BJ (cell line): ENCODE measurements at regions not wholly inside any gene's neighbourhood (a gene's known extent, or its start where the extent isn't known, plus 50 kb on each side); places are given as distances from the start of the nearest gene placed in this dataset.

Experiments used
- CTCF ChIA-PET: fragments of 350-600 bp; formaldehyde crosslinking; extraction: SDS; loops from one replicate; lab custom pipeline; 2021; ENCODE audit warnings: antibody characterized with exemption, inconsistent platforms; lab: Yijun Ruan, JAX
- POLR2A ChIA-PET: fragments of 300-600 bp; sonication (Branson Sonifier 250); formaldehyde crosslinking; extraction: SDS; loops from one replicate; lab custom pipeline; 2021; ENCODE audit warnings: antibody characterized with exemption; lab: Charles Lee
- DNase-seq: peaks from one replicate; pipeline ENCODE4 v3.0.0-alpha.2; 2011; ENCODE audit warnings: low read depth
- H3K27me3 ChIP-seq: 2 replicates; pipeline ENCODE4 v1.6.0; 2011; ENCODE audit warnings: low read length; ENCODE audit not compliant: control insufficient read depth, insufficient read depth
- H3K36me3 ChIP-seq: 2 replicates; pipeline ENCODE4 v1.5.1; 2011; ENCODE audit warnings: low read length; ENCODE audit not compliant: control insufficient read depth, insufficient read depth
- H3K4me3 ChIP-seq: 2 replicates; pipeline ENCODE4 v1.5.1; 2011; ENCODE audit warnings: low read depth, mild to moderate bottlenecking, control low read depth, low read length
- TF ChIP-seq, protein P1 (sequence below): IDR thresholded peaks from 2 replicates; pipeline ENCODE4 v1.5.1; 2011; ENCODE audit warnings: low read depth, mild to moderate bottlenecking, control low read depth, inconsistent platforms, low read length, moderate library complexity; ENCODE audit not compliant: insufficient read depth

DNA sequence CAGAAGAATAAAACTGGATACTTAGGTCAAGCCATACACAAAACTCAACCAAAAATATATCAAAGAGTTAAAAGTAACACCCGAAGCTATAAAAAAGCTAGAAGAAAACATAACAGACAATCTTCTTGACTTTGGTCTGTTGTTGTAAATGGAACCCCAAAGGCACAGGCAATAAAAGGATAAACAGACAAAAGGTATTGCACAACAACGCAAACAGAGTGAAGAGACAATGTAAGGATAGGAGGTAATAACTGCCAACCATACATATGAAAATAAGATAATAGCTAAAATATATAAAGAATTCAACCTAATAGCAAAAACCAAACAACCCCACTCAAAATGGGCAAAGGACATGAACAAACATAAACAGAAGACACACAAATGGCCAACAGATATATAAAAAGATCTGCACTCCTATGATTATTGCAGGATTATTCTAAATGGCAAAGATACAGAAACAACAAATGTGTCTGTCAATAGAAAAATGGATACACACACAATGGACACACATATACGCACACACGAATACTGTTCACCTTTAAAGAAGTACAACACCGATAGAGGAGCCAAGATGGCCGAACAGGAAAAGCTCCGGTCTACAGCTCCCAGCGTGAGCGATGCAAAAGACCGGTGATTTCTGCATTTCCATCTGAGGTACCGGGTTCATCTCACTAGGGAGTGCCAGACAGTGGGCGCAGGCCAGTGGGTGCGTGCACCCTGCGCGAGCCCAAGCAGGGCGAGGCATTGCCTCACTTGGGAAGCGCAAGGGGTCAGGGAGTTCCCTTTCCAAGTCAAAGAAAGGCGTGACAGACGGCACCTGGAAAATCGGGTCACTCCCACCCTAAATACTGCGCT is 1137.1 kb downstream of the FSCB start:
- Histone ChIP-seq H3K27me3 (no peaks in the 10 kb centered on the region), H3K36me3 (no peaks in the 10 kb centered on the region), H3K4me3 (no peak overlapping the region)
- TF ChIP-seq, protein P1, sequence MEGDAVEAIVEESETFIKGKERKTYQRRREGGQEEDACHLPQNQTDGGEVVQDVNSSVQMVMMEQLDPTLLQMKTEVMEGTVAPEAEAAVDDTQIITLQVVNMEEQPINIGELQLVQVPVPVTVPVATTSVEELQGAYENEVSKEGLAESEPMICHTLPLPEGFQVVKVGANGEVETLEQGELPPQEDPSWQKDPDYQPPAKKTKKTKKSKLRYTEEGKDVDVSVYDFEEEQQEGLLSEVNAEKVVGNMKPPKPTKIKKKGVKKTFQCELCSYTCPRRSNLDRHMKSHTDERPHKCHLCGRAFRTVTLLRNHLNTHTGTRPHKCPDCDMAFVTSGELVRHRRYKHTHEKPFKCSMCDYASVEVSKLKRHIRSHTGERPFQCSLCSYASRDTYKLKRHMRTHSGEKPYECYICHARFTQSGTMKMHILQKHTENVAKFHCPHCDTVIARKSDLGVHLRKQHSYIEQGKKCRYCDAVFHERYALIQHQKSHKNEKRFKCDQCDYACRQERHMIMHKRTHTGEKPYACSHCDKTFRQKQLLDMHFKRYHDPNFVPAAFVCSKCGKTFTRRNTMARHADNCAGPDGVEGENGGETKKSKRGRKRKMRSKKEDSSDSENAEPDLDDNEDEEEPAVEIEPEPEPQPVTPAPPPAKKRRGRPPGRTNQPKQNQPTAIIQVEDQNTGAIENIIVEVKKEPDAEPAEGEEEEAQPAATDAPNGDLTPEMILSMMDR: no peak
- ChIA-PET POLR2A (no interaction called here), CTCF (no interaction called here)
- no peak for DNase-seq

DNA sequence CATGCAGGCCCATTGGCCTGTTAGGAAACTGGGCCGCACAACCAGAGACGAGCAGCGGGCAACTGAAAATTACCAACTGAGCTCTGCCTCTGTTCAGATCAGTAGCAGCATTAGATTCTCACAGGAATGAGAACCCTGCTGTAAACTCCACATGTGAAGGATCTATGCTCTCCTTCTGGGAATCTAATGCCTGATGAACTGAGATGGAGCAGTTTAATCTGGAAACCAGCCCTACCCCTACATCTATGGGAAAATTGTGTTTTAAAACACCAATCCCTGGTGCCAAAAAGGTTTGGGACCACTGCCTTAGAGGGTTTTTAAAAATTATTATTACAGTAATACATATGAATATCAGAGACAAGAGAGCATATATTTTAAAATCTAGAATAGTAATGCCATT is 1144.5 kb downstream of the FSCB start:
- DNase-seq: no peak
- ChIA-PET POLR2A (no interaction called here), CTCF (no interaction called here)
- H3K4me3 ChIP-seq: no peak overlapping the region
- TF ChIP-seq, protein P1: no peak
- H3K27me3 ChIP-seq: no peaks in the 10 kb centered on the region
- no peaks in the 10 kb centered on the region for H3K36me3 ChIP-seq

DNA sequence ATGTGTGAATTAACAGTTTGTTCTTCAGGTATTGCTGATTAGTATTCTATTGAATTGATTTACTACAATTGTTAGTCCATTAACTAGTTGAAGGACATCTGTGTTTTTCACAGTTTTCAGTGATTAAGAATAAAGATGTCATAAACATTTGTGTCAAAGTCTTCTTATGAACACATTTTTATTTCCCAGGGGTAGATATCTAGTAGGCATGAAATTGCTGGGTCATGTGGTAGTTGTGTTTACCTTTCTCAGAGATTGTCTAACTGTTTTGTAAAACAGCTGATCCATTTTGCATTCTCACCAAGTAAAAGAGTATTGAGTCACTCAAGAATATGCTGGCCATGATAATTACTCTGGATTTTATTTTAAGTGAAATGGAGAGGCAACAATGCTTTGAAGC is 1145.3 kb downstream of the FSCB start:
- ChIA-PET CTCF (no interaction called here), POLR2A (no interaction called here)
- no peaks in the 10 kb centered on the region for H3K27me3 ChIP-seq
- no peak for DNase-seq
- no peaks in the 10 kb centered on the region for H3K36me3 ChIP-seq
- TF ChIP-seq, protein P1: no peak
- H3K4me3 ChIP-seq: no peak overlapping the region

DNA sequence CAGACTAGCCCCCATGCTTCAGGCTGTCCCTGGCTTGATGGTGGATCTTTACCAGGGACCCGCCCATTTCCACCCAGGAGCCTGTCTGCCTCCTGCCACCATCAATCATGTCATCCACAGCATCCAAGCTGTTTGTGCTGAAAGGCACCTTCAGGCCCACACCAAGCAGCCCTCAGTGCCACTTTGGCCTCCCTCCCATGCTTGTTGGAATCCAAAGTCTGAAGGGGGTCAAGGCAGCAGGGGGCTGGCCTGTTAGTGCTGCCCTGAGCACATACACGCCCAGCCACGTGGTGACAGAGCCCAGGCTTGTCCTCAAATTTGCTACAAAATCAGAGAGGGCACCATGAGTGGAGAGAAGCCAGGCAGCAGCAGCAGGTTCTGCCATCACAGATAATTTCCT is 1146.8 kb downstream of the FSCB start:
- H3K36me3 ChIP-seq: no peaks in the 10 kb centered on the region

DNA sequence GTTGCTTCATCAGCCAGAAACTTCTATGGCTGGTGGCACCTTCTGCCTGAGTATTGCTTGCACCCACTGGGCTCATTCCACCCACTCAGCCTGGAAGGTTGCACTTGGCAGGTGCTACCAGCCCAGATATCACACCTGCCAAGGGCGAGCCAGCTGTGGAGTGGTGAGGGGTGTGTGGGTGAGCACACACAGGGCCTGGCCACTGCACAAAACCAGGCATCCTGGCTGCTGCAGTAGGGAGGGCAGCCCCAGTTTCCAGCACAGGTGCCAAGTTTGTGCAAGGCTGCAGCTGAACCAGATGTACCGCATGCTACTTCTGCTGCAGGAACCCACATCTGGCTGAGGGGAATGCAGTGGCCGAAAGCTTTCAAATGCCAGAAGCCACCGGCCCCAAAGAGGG is 1147.8 kb downstream of the FSCB start:
- H3K36me3 ChIP-seq: no peaks in the 10 kb centered on the region
- H3K27me3 ChIP-seq: no peaks in the 10 kb centered on the region
- TF ChIP-seq, protein P1: no peak
- ChIA-PET POLR2A (no interaction called here), CTCF (no interaction called here)
- DNase-seq: no peak
- H3K4me3 ChIP-seq: no peak overlapping the region

More for the DNA sequence above, 1146.8 kb downstream of the FSCB start:
- DNase-seq: no peak
- Histone ChIP-seq H3K4me3 (no peak overlapping the region), H3K27me3 (no peaks in the 10 kb centered on the region)
- ChIA-PET CTCF (no interaction called here), POLR2A (no interaction called here)
- TF ChIP-seq, protein P1: no peak
